ENCODE measurements at regions not wholly inside any gene's neighbourhood (a gene's known extent, or its start where the extent isn't known, plus 50 kb on each side); places are given as distances from the start of the nearest gene placed in this dataset.

GRCh38 chr9:89892920-89893319 is 288.1 kb downstream of the GADD45G start:
- peaks cover 4% of the 10 kb centered on the region for H3K27me3 Mint-ChIP-seq (ENCODE audit: unreplicated experiment)
- H3K4me1 Mint-ChIP-seq (ENCODE audit: low read depth, unreplicated experiment): peaks cover 1% of the 10 kb centered on the region
- no peak overlapping the region for H3K27ac Mint-ChIP-seq (ENCODE audit: unreplicated experiment)
- no peak for TF ChIP-seq CTCF (IDR thresholded peaks at IDR 0.05; ENCODE audit: partially characterized antibody, unreplicated experiment)
- H3K36me3 Mint-ChIP-seq (ENCODE audit: unreplicated experiment): no peaks in the 10 kb centered on the region
- H3K9me3 Mint-ChIP-seq (ENCODE audit: unreplicated experiment): peaks cover 1% of the 10 kb centered on the region
- DNase-seq: no peak
- H3K4me3 Mint-ChIP-seq (ENCODE audit: unreplicated experiment): no peak overlapping the region

GRCh38 chr9:89893886-89894285 is 289.1 kb downstream of the GADD45G start:
- H3K36me3 Mint-ChIP-seq (ENCODE audit: unreplicated experiment): no peaks in the 10 kb centered on the region
- H3K27me3 Mint-ChIP-seq (ENCODE audit: unreplicated experiment): peaks cover 4% of the 10 kb centered on the region
- peaks cover 1% of the 10 kb centered on the region for H3K4me1 Mint-ChIP-seq (ENCODE audit: low read depth, unreplicated experiment)
- peaks cover 1% of the 10 kb centered on the region for H3K9me3 Mint-ChIP-seq (ENCODE audit: unreplicated experiment)
- no peak for DNase-seq
- no peak for TF ChIP-seq CTCF (IDR thresholded peaks at IDR 0.05; ENCODE audit: partially characterized antibody, unreplicated experiment)
- H3K27ac Mint-ChIP-seq (ENCODE audit: unreplicated experiment): no peak overlapping the region
- H3K4me3 Mint-ChIP-seq (ENCODE audit: unreplicated experiment): no peak overlapping the region

GRCh38 chr9:89896806-89897340 is 292.1 kb downstream of the GADD45G start:
- H3K27ac Mint-ChIP-seq (ENCODE audit: unreplicated experiment): no peak overlapping the region
- peaks cover 1% of the 10 kb centered on the region for H3K9me3 Mint-ChIP-seq (ENCODE audit: unreplicated experiment)
- H3K36me3 Mint-ChIP-seq (ENCODE audit: unreplicated experiment): no peaks in the 10 kb centered on the region
- TF ChIP-seq CTCF (IDR thresholded peaks at IDR 0.05; ENCODE audit: partially characterized antibody, unreplicated experiment): no peak
- peaks cover 1% of the 10 kb centered on the region for H3K4me1 Mint-ChIP-seq (ENCODE audit: low read depth, unreplicated experiment)
- H3K4me3 Mint-ChIP-seq (ENCODE audit: unreplicated experiment): no peak overlapping the region
- DNase-seq: no peak
- no peaks in the 10 kb centered on the region for H3K27me3 Mint-ChIP-seq (ENCODE audit: unreplicated experiment)

- Mint-ChIP-seq H3K27me3 (ENCODE audit: unreplicated experiment) (no peaks in the 10 kb centered on the region), H3K4me1 (ENCODE audit: low read depth, unreplicated experiment) (no peaks in the 10 kb centered on the region), H3K27ac (ENCODE audit: unreplicated experiment) (no peak overlapping the region), H3K9me3 (ENCODE audit: unreplicated experiment) (no peaks in the 10 kb centered on the region), H3K4me3 (ENCODE audit: unreplicated experiment) (no peak overlapping the region), H3K36me3 (ENCODE audit: unreplicated experiment) (no peaks in the 10 kb centered on the region)
- TF ChIP-seq CTCF (IDR thresholded peaks at IDR 0.05; ENCODE audit: partially characterized antibody, unreplicated experiment): no peak
- DNase-seq: no peak
Observed at GRCh38 chr9:89899573-89899972, 294.8 kb downstream of the GADD45G start.

- H3K9me3 Mint-ChIP-seq (ENCODE audit: unreplicated experiment): no peaks in the 10 kb centered on the region
- no peaks in the 10 kb centered on the region for H3K36me3 Mint-ChIP-seq (ENCODE audit: unreplicated experiment)
- H3K27me3 Mint-ChIP-seq (ENCODE audit: unreplicated experiment): no peaks in the 10 kb centered on the region
- TF ChIP-seq CTCF (IDR thresholded peaks at IDR 0.05; ENCODE audit: partially characterized antibody, unreplicated experiment): no peak
- peaks cover 4% of the 10 kb centered on the region for H3K4me1 Mint-ChIP-seq (ENCODE audit: low read depth, unreplicated experiment)
- H3K27ac Mint-ChIP-seq (ENCODE audit: unreplicated experiment): no peak overlapping the region
- no peak overlapping the region for H3K4me3 Mint-ChIP-seq (ENCODE audit: unreplicated experiment)
- no peak for DNase-seq
Observed at GRCh38 chr9:89901920-89902319, 297.1 kb downstream of the GADD45G start.

Measured in glutamatergic neuron (in vitro differentiated cells).